Stomach (tissue), 4 donors: ENCODE measurements at regions not wholly inside any gene's neighbourhood (a gene's known extent, or its start where the extent isn't known, plus 50 kb on each side); places are given as distances from the start of the nearest gene placed in this dataset.

ENCODE experiments used
- CTCF ChIP-seq, 7 experiments: fragments of 450-650 bp in 4 of 7; fragments of 200-600 bp in 3 of 7; sonication (generic) in 3 of 7; IDR thresholded peaks; one replicate each; pipeline ENCODE4 v1.5.1; 2016 to 2019; ENCODE audit warnings: antibody characterized with exemption in 7 of 7, control low read depth in 2 of 7, mild to moderate bottlenecking in 1 of 7
- EP300 ChIP-seq: sonication (generic); formaldehyde crosslinking; IDR thresholded peaks from one replicate; pipeline ENCODE4 v1.6.1; 2017; ENCODE audit warnings: antibody characterized with exemption
- POLR2A ChIP-seq, 4 donors: fragments of 450-650 bp; IDR thresholded peaks; one replicate each; pipeline ENCODE4 v1.6.1; 2016; ENCODE audit warnings: antibody characterized with exemption in 4 of 4, control low read depth in 2 of 4, mild to moderate bottlenecking in 1 of 4, moderate library complexity in 1 of 4

- TF ChIP-seq CTCF (IDR thresholded peaks at IDR 0.05) (no peak), POLR2A (IDR thresholded peaks at IDR 0.05) (no peak), EP300 (no peak)
Observed at GRCh38 chr20:12061466-12061865, 143.8 kb downstream of the BTBD3 start.
